ENCODE measurements at regions not wholly inside any gene's neighbourhood (a gene's known extent, or its start where the extent isn't known, plus 50 kb on each side); places are given as distances from the start of the nearest gene placed in this dataset.

GRCh38 chrX:13387666-13388494, 68.0 kb upstream of the ATXN3L start:
- Histone ChIP-seq H3K27ac (ENCODE audit: poor library complexity, severe bottlenecking) (no peak overlapping the region), H3K36me3 (ENCODE audit: low read depth) (no peaks in the 10 kb centered on the region), H3K4me3 (ENCODE audit: severe bottlenecking) (no peak overlapping the region), H3K27me3 (ENCODE audit: insufficient read depth, poor library complexity, severe bottlenecking) (no peaks in the 10 kb centered on the region), H3K4me1 (ENCODE audit: insufficient read depth, poor library complexity, severe bottlenecking) (no peaks in the 10 kb centered on the region), H3K9me3 (ENCODE audit: severe bottlenecking) (no peaks in the 10 kb centered on the region)
- TF ChIP-seq, protein P1, sequence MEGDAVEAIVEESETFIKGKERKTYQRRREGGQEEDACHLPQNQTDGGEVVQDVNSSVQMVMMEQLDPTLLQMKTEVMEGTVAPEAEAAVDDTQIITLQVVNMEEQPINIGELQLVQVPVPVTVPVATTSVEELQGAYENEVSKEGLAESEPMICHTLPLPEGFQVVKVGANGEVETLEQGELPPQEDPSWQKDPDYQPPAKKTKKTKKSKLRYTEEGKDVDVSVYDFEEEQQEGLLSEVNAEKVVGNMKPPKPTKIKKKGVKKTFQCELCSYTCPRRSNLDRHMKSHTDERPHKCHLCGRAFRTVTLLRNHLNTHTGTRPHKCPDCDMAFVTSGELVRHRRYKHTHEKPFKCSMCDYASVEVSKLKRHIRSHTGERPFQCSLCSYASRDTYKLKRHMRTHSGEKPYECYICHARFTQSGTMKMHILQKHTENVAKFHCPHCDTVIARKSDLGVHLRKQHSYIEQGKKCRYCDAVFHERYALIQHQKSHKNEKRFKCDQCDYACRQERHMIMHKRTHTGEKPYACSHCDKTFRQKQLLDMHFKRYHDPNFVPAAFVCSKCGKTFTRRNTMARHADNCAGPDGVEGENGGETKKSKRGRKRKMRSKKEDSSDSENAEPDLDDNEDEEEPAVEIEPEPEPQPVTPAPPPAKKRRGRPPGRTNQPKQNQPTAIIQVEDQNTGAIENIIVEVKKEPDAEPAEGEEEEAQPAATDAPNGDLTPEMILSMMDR (IDR thresholded peaks at IDR 0.05; ENCODE audit: poor library complexity, severe bottlenecking): no peak
- DNase-seq (ENCODE audit: low spot score) (no peak), ATAC-seq (ENCODE audit: low read depth) (no peak)

- no peak overlapping the region for H3K27ac ChIP-seq (ENCODE audit: poor library complexity, severe bottlenecking)
Measured at GRCh38 chrX:13386636-13387035, 66.8 kb upstream of the ATXN3L start.

DNA sequence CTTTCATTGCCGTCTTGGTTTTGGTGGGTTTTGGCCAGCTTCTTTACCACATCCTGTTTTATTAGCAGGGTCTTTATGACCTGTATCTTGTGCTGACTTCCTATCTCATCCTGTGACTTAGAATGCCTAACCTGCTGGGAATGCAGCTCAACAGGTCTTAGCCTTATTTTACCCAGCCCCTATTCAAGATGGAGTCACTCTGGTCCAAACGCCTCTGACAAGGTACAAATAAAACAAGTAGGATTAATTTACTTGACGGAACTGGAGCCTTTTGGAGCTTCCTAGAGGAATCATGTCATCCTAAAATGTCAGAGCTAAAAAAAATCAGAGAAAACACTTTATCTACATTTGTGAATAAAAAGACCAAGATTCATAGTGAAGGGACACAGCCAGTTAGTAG, 66.2 kb upstream of the ATXN3L start:
- Histone ChIP-seq H3K27ac (ENCODE audit: poor library complexity, severe bottlenecking) (no peak overlapping the region), H3K9me3 (ENCODE audit: severe bottlenecking) (no peaks in the 10 kb centered on the region), H3K4me1 (ENCODE audit: insufficient read depth, poor library complexity, severe bottlenecking) (no peaks in the 10 kb centered on the region), H3K4me3 (ENCODE audit: severe bottlenecking) (no peak overlapping the region), H3K27me3 (ENCODE audit: insufficient read depth, poor library complexity, severe bottlenecking) (no peaks in the 10 kb centered on the region), H3K36me3 (ENCODE audit: low read depth) (no peaks in the 10 kb centered on the region)
- TF ChIP-seq, protein P1 (IDR thresholded peaks at IDR 0.05; ENCODE audit: poor library complexity, severe bottlenecking): no peak
- DNase-seq (ENCODE audit: low spot score) (no peak), ATAC-seq (ENCODE audit: low read depth) (no peak)

More at GRCh38 chrX:13386636-13387035, 66.8 kb upstream of the ATXN3L start:
- H3K4me3 ChIP-seq (ENCODE audit: severe bottlenecking): no peak overlapping the region
- TF ChIP-seq, protein P1 (IDR thresholded peaks at IDR 0.05; ENCODE audit: poor library complexity, severe bottlenecking): no peak
- H3K27me3 ChIP-seq (ENCODE audit: insufficient read depth, poor library complexity, severe bottlenecking): no peaks in the 10 kb centered on the region
- no peaks in the 10 kb centered on the region for H3K36me3 ChIP-seq (ENCODE audit: low read depth)
- no peaks in the 10 kb centered on the region for H3K9me3 ChIP-seq (ENCODE audit: severe bottlenecking)
- ATAC-seq (ENCODE audit: low read depth) (no peak), DNase-seq (ENCODE audit: low spot score) (no peak)
- H3K4me1 ChIP-seq (ENCODE audit: insufficient read depth, poor library complexity, severe bottlenecking): no peaks in the 10 kb centered on the region

DNA sequence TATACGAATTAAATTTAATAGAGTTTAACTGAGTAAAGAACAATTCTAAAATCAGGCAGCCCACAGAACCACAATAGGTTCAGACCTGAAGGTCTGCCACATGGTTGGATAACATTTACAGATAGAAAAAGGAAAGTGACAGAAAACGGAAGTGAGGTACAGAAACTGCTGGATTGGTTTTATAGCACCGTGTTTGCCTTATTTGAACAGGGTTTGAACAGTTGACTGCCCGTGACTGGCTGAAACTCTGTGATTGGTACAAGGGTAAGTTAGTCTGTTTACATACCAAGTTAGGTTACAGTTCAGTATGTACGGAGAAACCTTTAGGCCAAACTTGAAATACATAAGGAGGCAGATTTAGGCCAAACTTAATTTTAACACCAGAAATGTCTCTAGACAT, 64.1 kb upstream of the ATXN3L start:
- TF ChIP-seq, protein P1 (IDR thresholded peaks at IDR 0.05; ENCODE audit: poor library complexity, severe bottlenecking): no peak
- no peaks in the 10 kb centered on the region for H3K36me3 ChIP-seq (ENCODE audit: low read depth)
- DNase-seq (ENCODE audit: low spot score) (no peak), ATAC-seq (ENCODE audit: low read depth) (no peak)
- H3K27ac ChIP-seq (ENCODE audit: poor library complexity, severe bottlenecking): no peak overlapping the region
- peaks cover 4% of the 10 kb centered on the region for H3K4me1 ChIP-seq (ENCODE audit: insufficient read depth, poor library complexity, severe bottlenecking)
- no peaks in the 10 kb centered on the region for H3K9me3 ChIP-seq (ENCODE audit: severe bottlenecking)
- H3K27me3 ChIP-seq (ENCODE audit: insufficient read depth, poor library complexity, severe bottlenecking): no peaks in the 10 kb centered on the region
- no peak overlapping the region for H3K4me3 ChIP-seq (ENCODE audit: severe bottlenecking)

DNA sequence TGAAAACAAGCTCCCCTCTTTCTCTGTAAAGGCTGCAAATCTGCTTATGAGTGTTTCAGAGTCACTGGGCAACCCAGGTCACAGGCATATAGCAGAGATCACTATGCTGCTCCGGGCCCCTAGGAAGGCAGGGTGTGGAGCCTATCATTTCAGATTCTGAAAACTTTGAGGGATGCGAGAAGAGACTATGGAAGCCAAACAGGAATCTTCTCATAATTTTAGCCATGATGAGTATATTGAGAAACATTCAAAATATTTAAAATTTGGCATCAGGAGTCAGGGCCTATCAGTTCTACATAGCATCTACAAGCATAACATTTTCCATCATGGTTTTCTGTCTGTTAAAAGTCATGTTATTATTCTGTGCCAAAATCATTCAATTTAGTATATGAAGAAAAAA, 61.7 kb upstream of the ATXN3L start:
- Histone ChIP-seq H3K36me3 (ENCODE audit: low read depth) (no peaks in the 10 kb centered on the region), H3K9me3 (ENCODE audit: severe bottlenecking) (no peaks in the 10 kb centered on the region), H3K27me3 (ENCODE audit: insufficient read depth, poor library complexity, severe bottlenecking) (no peaks in the 10 kb centered on the region), H3K27ac (ENCODE audit: poor library complexity, severe bottlenecking) (no peak overlapping the region), H3K4me1 (ENCODE audit: insufficient read depth, poor library complexity, severe bottlenecking) (peaks cover 4% of the 10 kb centered on the region), H3K4me3 (ENCODE audit: severe bottlenecking) (no peak overlapping the region)
- TF ChIP-seq, protein P1 (IDR thresholded peaks at IDR 0.05; ENCODE audit: poor library complexity, severe bottlenecking): no peak
- ATAC-seq (ENCODE audit: low read depth) (no peak), DNase-seq (ENCODE audit: low spot score) (no peak)
